T47D (cell line): ENCODE measurements at regions not wholly inside any gene's neighbourhood (a gene's known extent, or its start where the extent isn't known, plus 50 kb on each side); places are given as distances from the start of the nearest gene placed in this dataset.
"Not testable (repeated sequence)": the region's sequence is repeated elsewhere in the genome, so short reads cannot be mapped to it uniquely, and the experiment has no call there.

ENCODE experiments used
- DNase-seq, 2 experiments: peaks; one replicate each; pipeline versions ENCODE4 v3.0.0 to v3.0.0-alpha.2; 2011 to 2012; ENCODE audit warnings: low read depth in 1 of 2, low spot score in 1 of 2
- JUND ChIP-seq: IDR thresholded peaks from 2 replicates; pipeline ENCODE4 v1.6.1; 2012; ENCODE audit warnings: low read depth
- in situ Hi-C: cut with HindIII; loops from 2 replicates; pipeline ENCODE4 v1.10.0; 2016; ENCODE audit warnings: low sequenced_read_pairs, low pct_unique_long_range_greater_than_20kb

DNA sequence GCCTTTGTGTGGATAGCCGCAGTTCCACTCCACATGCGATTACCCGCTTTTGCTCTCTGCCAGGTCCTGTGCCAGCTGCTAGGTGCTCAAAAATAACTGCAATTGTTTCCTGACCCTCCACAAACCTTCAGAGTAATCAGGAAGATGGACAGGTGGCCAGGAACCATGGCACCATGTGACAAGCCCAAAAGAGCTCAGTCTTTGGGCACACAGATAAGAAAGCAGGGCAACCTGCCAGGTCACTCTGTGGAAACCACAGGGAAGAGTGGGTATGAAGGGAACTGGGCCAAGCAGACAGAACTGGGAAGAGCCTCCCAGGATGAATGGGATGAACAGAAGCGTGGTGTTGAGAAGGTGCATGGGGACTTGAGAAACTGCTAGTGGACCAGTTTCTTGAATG, 79.4 kb upstream of the AGAP1 start:
- no peak for DNase-seq
- in situ Hi-C loops, result no loop called here
- TF ChIP-seq JUND, result no peak

DNA sequence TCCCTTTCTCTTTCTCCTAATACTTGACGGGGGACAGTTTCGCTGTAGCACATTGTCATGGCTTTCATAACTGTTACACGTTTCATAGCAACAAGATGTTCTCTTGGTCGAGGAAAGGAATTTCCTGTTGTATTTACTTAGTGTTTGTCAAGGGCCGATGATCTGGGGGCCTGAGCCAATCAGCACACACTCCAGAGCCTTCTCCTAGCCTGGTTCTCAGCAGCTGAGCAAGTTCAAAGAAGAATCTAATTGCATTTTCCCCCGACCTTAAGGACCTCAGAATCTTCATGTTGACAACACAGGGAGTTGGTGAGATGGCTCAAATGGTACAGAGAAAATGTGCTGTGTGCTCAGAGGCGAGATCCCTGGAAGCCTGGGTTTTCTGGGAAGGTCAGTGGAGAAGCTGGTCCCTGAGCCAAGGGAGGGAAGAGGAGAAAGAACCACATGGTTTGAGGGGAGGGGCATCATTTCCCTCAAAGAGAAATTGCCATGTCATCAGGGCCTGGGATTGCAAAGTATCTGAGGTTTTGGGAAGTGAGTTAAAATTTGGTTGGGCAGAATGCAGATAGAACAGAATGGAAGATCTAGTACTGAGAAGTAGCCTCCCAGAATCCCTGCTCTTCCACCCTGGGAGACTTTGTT, 76.9 kb upstream of the AGAP1 start:
- peak in 1 of 2 experiments; percentile 43 for DNase-seq
- no peak for TF ChIP-seq JUND
- in situ Hi-C loops, result no loop called here

- TF ChIP-seq JUND, result no peak
- DNase-seq, result no peak
- in situ Hi-C loops, result no loop called here
Measured at GRCh38 chr2:235418918-235419317, 74.9 kb upstream of the AGAP1 start.

- no peak for DNase-seq
- no peak for TF ChIP-seq JUND
- in situ Hi-C loops, result no loop called here
Measured at GRCh38 chr2:235419996-235420395, 73.8 kb upstream of the AGAP1 start.

GRCh38 chr2:235421618-235422017, 72.2 kb upstream of the AGAP1 start:
- no peak for TF ChIP-seq JUND
- no peak for DNase-seq
- in situ Hi-C loops, result no loop called here

DNA sequence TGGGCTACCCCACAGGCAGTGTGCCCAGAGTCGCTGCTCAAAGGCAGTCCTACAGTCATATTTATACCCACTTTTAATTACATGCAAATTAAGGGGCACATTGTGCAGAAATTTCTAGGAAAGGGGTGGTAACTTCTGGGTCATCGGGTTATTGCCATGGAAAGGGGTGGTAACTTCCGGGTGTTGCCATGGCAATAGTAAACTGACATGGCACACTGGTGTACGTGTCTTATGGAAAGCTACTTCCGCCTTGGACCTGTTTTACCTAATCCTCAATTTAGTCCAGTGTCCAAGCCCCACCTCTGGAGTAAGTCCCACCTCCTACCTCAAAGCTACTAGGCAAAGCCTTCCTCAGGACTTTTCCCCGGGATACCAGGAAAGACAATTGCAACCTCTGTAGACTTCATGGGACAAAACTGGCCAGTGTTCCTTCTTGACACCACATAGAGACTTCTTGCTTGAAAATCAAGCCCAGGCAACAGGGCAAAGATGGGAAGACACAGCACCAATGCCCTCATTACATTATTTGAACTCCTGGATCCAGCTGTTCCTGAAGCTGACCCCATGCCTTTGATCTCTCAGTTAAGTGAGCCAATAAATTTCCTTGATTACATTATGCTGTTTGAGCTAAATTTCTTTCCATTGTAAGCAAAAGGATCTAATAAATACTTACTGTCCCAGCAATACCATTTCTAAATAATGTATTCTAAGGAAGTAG, 63.3 kb upstream of the AGAP1 start:
- DNase-seq, result no peak
- in situ Hi-C loops, result no loop called here
- TF ChIP-seq JUND, result no peak

DNA sequence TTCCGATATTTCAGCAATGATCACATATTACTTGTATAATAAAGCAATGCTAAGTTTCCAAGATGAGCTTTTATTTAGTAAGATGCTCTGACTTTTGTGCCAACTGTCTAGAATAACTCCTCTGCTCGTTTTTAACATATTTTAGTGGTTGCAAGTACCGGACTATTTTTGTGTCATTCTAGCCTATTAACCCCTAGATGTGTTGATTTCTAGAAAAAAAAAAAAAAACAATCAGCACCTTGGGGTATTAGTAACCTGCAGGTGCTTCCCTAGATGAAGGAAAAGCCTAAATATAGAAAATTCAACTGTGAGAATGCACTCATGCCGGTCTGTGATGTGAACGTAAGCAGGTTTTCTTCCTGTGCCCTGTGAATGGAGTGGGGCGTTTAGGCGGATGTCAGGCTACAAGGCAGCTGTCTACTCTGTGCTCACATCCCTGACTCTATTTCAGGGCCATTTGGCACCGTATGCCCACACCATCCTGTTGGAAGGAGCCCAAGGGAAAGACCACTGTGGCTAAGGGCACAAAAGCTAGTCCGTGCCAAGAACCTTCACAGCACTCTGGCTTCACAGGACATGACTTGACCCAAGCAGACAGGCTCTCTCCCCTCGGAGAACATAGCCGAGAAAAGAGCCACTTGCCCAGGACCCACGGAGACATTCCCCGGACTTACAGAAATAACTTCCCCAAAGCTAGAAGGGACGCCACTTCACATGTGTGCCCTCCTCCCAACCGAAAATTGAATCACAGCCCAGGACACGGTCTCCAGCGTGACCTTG, 60.9 kb upstream of the AGAP1 start:
- in situ Hi-C loops, result no loop called here
- TF ChIP-seq JUND, result no peak
- DNase-seq, result no peak

DNA sequence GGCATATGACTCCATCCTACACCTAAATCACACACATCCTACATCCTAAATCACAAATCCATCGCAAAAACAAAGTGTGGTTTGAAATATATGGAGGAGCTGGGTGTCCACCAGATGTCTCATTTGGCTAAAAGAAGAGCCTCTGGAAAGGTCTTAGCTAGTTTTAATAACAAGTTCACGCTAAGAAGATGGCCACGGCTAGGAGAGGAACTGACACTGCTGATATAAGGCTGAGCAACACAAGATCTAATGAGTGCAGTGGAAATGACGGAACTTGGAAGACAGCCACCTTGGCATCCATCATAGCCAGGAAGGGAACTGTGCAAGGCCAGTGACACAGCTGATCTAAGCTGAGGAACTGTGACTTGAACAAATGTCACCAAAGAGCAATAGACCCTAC, 60.0 kb upstream of the AGAP1 start:
- DNase-seq, result peak; percentile 9 to 24
- TF ChIP-seq JUND, result no peak
- in situ Hi-C loops, result no loop called here

DNA sequence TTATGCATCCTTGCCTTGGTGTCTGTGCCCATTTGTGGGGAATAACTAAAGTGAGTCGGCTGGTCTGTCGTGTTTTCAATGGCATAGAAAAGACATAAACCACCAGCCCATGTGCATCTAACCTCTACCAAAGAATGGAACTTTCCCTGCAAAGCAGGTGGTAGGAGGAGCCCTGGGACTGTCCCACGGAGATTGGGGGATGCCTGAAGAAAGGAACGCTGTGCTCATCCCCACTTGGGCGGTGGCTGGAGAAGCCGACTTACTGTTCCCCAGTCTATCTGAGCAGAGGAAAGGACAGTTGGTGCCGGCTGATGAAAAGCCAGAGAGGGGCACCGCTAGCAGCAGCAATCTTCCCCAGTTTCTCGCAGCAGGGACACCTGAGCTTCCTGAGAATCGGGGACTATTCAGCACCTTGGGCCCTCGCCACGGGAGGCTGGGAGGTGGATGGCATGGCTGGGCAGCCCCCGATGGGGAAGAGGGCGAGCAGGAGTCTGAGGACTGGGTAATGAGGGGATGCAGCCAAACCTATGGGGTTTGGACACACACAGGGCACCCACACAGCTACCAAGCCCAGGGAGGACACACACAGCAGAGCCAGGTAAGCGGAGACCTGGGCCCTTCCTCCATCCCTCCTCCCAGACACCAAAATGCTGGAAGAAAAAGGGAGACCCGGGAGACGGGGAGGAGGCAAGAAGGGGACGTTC, 53.7 kb upstream of the AGAP1 start:
- no peak for DNase-seq
- in situ Hi-C loops, result no loop called here
- no peak for TF ChIP-seq JUND

GRCh38 chr2:235443580-235443979, 50.3 kb upstream of the AGAP1 start:
- in situ Hi-C loops, result not testable (repeated sequence)

More at GRCh38 chr2:235443580-235443979, 50.3 kb upstream of the AGAP1 start:
- DNase-seq, result not testable (repeated sequence)
